ENCODE measurements at regions not wholly inside any gene's neighbourhood (a gene's known extent, or its start where the extent isn't known, plus 50 kb on each side); places are given as distances from the start of the nearest gene placed in this dataset.

- DNase-seq (ENCODE audit: low spot score): no peak
These were observed 298.2 kb upstream of the SLCO3A1 start for GRCh38 chr15:91555312-91555711.

DNA sequence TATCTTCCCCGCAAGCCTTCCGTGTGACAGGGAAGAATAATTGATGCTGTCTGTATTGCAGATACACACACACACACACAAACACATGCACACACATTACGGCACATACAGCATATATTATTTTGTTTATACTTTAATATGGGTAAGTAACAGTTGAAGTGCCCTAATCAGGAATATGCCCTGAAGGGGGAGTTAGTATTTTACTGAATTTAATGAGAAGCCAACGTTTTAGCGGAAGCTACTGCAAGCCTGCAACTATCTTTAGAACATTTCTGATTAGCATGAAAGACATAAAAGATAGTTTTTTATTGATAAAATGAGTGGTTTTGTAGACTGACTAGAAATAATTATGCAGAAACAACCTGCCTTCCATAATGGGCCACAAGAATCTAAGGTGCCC is 296.6 kb upstream of the SLCO3A1 start:
- DNase-seq (ENCODE audit: low spot score): no peak

- DNase-seq (ENCODE audit: low spot score): no peak
These were observed 294.4 kb upstream of the SLCO3A1 start for GRCh38 chr15:91559066-91559465.

DNA sequence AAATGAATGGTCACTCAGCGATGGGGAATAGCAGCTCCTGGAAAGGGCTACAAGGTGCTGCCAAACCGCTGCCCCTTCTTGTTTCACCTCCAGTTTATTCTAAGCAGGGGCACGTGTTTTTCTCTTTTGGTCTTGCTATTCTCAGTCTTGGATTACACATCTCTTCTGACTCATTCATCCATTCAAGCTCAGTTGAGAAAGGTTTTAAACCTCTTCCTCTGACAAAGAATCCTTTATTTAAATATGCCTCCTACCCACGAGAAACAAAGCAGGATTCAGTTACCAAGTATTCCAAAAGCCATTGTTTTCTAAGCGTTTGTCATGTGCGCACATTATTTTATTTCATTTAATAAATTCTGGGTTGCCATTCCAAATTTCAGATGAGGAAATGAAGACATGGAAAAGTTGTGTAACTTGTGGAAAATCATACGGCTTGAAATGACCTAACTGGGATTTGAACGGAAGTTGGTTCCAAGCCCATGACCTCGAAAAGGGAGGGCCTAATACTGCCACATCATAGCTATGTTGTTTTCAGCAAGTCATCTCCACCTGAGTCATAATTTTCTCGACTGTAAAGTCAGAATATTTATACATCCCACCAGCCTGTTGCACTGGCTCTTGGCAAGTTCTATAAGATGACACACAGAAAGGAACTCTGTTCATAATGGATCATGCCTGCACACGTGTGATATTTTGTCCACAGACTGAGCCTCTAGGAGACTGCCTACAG is 292.0 kb upstream of the SLCO3A1 start:
- peak; percentile 54 for DNase-seq (ENCODE audit: low spot score)

DNA sequence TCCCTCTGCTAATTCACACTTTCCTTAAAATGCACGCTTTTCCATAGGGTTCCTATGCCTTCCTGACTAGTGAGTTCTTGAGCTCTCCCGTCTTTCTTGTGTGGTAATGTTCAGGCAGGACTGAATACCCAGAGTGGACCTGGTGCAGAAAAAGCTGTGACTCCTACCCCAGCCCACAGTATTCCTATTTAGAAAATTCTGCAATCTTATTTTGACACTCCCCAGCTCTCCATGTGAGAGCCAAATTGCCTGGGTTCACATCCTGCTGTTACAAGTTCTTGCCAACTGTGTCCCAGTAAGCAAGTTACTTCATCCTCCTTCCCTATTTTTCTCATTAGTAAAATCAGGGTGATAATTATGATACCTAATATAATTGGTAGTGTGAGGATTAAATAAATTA is 290.8 kb upstream of the SLCO3A1 start:
- no peak for DNase-seq (ENCODE audit: low spot score)

GRCh38 chr15:91564631-91565030 is 288.9 kb upstream of the SLCO3A1 start:
- no peak for DNase-seq (ENCODE audit: low spot score)

DNA sequence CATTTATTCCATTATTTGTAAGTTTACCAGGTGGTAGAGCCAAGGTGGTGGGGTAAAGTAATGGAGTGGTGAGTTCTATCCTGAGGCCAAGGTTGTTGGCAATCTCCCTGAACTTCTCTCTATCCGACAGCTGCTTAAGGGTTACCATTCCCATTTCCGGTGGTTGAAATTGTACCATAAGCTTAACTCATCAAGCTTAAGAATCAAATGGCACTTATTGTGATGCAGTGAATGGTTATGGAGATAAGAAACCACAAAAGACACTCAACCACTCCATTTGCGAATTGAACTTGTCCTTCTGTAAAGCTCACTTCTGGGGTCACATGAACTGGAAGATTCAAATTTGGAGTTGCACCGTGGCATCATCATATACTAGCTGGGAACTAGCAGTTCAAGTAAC is 287.4 kb upstream of the SLCO3A1 start:
- no peak for DNase-seq (ENCODE audit: low spot score)

DNA sequence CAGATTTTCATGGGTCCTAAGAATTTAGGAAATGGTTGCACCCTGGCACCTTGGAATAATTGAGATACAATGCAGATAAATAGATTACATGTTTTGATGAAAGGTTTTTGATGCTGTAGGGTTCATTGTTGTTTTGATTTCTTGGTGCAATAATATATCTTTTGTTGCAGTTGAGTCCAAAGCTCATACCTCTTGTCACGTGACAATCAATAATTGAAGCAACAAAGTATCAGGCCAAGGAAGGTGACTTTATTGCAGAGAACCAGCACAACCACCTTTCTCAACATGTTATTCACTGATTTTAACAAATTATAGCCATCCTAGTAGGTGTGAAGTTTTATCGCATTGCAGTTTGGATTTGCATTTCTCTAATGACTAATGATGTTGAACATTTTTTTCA is 285.5 kb upstream of the SLCO3A1 start:
- DNase-seq (ENCODE audit: low spot score): no peak

DNA sequence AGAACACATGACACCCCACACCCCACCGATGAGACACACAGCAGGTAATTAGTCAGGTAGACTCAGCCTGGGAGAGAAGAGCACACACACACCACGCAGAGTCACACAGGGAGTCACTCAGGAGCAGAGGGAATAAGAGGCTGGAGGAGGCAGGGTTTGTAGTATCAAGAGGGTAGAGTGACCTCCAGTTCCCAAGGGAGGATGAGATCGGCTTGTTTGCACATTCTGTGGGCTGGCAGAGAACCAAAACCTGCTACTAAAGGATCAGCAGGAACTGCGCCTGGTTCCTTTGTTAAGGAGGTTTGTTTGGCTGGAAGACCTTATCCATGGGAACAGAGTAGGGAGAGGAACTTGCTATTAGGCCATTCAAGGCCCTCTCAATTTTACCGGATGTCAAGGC is 281.4 kb upstream of the SLCO3A1 start:
- peak; percentile 18 for DNase-seq (ENCODE audit: low spot score)

GRCh38 chr15:91576096-91576495 is 277.4 kb upstream of the SLCO3A1 start:
- DNase-seq (ENCODE audit: low spot score): no peak

- DNase-seq (ENCODE audit: low spot score): no peak
These were observed 275.0 kb upstream of the SLCO3A1 start for GRCh38 chr15:91578511-91578910.

DNA sequence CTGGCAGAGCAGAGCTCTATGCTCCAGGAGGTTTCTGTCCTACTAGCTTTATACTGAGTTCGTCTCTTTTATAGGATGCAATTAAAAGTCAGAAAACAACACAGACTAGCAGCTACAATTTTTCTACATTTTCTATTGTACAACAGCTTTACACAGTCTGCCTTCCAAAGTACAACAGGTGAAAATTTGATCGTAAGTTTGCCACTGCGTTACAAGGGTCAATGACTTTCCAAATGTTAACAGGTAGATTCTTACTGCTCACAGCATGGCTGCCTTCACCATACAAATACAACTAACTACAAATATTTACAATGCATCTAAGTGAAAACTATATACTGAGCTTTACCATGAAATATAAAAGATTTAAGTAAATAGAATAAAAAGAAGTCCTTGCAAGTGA is 268.6 kb upstream of the SLCO3A1 start:
- DNase-seq (ENCODE audit: low spot score): no peak

DNA sequence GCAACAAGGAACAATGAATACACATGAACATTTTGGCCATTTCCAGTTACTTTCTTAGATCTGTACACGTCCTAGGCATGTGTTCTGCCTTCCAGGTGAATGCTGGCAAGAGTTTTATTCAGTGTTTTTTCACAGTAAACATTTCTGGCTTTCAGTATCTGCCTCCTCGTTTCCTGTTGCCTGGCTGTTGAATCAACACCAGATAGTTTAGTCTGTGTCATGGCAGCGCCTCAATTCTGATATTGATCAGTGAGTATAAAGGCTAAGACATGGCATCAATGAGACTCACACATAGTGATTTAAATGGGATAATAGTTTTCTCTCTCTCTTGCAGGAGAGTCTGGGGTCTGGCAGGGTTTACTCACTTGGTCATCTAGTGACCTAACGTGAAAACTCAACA is 266.9 kb upstream of the SLCO3A1 start:
- DNase-seq (ENCODE audit: low spot score): no peak

DNA sequence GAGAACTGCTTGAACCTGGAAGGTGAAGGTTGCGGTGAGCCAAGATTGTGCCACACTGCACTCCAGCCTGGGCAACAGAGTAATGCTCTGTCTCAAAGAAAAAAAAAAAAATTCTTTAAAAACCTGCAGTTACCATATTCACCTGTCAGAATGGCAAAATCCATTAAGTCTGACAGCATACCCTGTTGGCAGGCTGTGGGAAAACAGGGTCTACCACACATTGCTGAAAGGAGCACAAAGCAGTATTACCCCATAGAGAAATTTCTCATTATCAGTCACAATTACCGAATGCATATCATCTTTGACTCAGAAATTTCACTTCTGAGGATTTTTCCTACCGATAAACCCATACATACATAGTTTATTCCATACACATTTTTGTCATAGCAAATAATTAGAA is 264.1 kb upstream of the SLCO3A1 start:
- DNase-seq (ENCODE audit: low spot score): no peak

- DNase-seq (ENCODE audit: low spot score): no peak
These were observed 260.9 kb upstream of the SLCO3A1 start for GRCh38 chr15:91592567-91592966.

GRCh38 chr15:91593067-91593466 is 260.4 kb upstream of the SLCO3A1 start:
- DNase-seq (ENCODE audit: low spot score): no peak

GRCh38 chr15:91593653-91594052 is 259.9 kb upstream of the SLCO3A1 start:
- DNase-seq (ENCODE audit: low spot score): no peak

DNA sequence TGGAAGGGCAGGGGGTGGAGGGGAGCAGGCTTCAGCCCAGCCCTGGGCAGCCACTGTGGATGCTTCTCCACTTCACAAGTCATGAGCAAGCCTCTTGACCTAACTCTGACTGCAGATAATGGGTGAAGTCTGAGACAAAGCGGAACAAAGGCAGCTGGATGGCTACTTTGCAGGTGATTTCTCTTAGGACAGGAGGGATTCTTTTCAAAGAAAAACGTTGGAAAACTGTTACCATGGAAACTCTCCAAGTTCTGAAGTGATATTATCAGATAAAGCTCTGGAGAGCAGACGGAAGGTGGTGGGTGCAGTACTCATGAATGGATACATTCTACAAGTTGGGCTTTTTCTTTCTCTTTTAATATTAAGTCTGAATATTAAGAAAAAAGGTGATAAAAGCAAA is 254.2 kb upstream of the SLCO3A1 start:
- no peak for DNase-seq (ENCODE audit: low spot score)

DNA sequence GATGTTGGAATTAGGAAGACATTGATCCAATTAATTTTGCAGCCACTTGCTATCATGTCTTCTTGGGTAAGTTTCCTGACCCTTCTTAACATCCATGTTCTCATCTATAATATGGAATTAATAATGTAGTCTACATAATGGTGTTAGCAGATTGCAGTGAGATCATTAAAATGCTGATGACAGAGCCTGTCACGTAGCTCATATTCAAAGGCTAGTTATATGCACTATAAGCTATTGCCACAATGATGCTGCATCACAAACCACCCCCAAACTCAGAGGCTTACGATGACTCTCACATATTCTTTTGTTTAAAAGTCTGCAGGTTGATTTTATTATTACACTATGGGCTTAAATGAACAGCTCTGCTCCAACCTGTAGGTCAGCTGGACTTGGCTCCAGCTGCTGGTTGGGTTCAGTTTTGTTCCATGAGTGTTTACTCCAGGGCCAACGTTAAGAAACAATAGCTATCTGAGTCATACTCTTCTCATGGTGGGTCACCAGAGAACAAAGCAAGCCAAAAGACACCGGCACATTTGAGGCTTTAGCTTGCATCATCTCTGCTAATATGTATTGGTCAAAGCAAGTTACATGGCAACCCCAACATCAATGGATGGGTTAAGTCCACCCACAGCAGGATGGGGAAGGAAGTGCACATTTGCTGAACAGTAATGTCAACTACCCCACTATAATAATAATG is 250.0 kb upstream of the SLCO3A1 start:
- DNase-seq (ENCODE audit: low spot score): no peak

DNA sequence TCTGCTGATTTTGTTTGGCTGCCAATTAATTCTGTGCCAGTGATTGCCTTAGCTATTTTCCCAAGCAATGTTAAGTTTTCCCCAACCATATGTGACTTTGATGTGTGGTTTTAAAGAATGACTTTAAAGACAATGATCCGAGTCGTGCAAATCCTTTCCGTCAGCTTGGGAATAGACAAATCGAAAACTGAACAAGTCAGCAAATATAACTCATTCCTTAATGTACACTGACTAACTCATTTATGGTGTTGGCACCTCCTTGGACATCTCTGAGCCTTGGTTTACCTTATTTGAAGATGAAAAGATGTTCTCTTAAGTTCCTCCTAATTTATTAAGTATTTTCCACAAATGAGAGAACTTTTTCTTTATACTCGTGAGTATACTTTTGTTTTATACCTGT is 249.4 kb upstream of the SLCO3A1 start:
- DNase-seq (ENCODE audit: low spot score): no peak

DNA sequence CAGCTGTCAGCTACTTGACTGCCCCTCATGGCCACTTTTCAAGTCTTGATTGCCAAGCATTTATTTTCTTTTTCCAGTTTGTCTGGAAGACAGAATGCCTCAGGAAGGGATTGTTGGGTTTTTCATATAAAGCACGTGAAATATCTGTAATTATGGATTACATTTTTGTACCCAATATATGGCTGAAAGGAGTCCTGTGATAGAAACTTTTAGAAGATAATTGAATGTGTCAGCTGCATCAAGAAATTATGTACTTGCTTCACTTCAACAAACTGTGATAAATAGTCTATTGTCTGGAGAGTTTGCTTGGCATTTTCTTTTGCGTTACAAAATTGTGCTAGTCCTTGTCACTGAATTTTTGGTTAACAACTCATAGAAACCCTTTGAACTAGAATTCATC is 247.9 kb upstream of the SLCO3A1 start:
- no peak for DNase-seq (ENCODE audit: low spot score)

DNA sequence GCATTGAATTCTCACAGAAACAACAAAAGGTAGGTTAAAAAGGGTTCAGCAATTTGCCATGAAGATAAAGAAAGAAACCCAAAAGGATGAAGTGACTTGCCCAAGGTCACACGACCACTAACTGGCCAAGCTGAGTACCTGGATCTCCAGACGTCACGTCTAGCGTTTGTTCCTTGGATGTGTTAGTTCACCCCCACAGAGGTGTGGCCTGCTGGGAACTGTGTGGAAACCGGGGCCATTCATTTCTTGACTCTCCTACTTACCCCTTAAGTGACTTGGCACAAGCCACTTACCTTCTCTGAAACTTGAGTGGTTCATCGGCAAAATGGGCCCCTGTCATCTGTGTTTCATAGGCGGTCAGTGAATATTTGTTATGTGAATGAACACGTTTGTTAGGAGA is 244.3 kb upstream of the SLCO3A1 start:
- no peak for DNase-seq (ENCODE audit: low spot score)

DNA sequence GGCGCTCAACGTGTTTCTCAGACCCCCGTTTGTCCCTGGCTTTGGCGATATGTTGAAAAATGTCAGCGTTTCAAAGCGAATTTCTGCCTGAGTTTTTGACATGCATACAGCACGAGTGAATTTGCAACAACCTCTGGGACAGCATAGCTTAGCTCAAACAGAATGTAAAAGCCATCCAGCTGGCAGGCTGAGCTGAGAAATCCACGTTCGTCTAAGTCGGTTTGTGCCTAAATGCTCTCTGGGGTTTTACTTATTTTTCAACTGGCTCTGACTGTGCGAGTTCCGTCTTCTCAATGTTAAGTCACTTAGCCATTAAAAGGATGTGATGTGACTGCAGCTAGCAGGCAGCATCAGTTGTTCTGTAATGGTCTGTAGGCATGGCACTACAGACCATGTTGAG is 243.5 kb upstream of the SLCO3A1 start:
- no peak for DNase-seq (ENCODE audit: low spot score)
